Activated naive CD4-positive, alpha-beta T cell (primary cell): ENCODE measurements at regions not wholly inside any gene's neighbourhood (a gene's known extent, or its start where the extent isn't known, plus 50 kb on each side); places are given as distances from the start of the nearest gene placed in this dataset.
A peak's percentile ranks its signal among the peaks of the same experiment; 100 is the strongest.

Experiments
- DNase-seq, 4 experiments: peaks; one replicate each; lab custom pipeline; 2025; lab: John Stamatoyannopoulos, UW

GRCh38 chr18:25962919-25963318 lies 127.5 kb downstream of the SS18 start:
- no peak for DNase-seq

GRCh38 chr18:25962176-25962575 lies 128.2 kb downstream of the SS18 start:
- no peak for DNase-seq

- DNase-seq: no peak
These were observed 133.4 kb downstream of the SS18 start for GRCh38 chr18:25957017-25957416.

GRCh38 chr18:25953111-25953510 lies 137.3 kb downstream of the SS18 start:
- DNase-seq: no peak

GRCh38 chr18:25950321-25950720 lies 140.1 kb downstream of the SS18 start:
- DNase-seq: no peak

GRCh38 chr18:25946540-25946939 lies 143.9 kb downstream of the SS18 start:
- no peak for DNase-seq

GRCh38 chr18:25935356-25935755 lies 155.1 kb downstream of the SS18 start:
- no peak for DNase-seq

- DNase-seq: no peak
These were observed 159.3 kb downstream of the SS18 start for GRCh38 chr18:25931126-25931525.

GRCh38 chr18:25929787-25930186 lies 160.6 kb downstream of the SS18 start:
- no peak for DNase-seq

GRCh38 chr18:25927830-25928229 lies 162.6 kb downstream of the SS18 start:
- no peak for DNase-seq

GRCh38 chr18:25923193-25923592 lies 167.2 kb downstream of the SS18 start:
- no peak for DNase-seq

- peak in 1 of 4 experiments; percentile 0 for DNase-seq
These were observed 168.6 kb downstream of the SS18 start for GRCh38 chr18:25921677-25922421.

GRCh38 chr18:25915907-25916306 lies 174.5 kb downstream of the SS18 start:
- DNase-seq: no peak

GRCh38 chr18:25898965-25899364 lies 191.4 kb downstream of the SS18 start:
- no peak for DNase-seq

- no peak for DNase-seq
These were observed 193.5 kb downstream of the SS18 start for GRCh38 chr18:25896956-25897355.

- DNase-seq: no peak
These were observed 194.1 kb downstream of the SS18 start for GRCh38 chr18:25896178-25896780.

- DNase-seq: no peak
These were observed 194.9 kb downstream of the SS18 start for GRCh38 chr18:25895518-25895917.

- DNase-seq: no peak
These were observed 204.1 kb downstream of the SS18 start for GRCh38 chr18:25886283-25886682.

- no peak for DNase-seq
These were observed 207.3 kb downstream of the SS18 start for GRCh38 chr18:25883091-25883490.

- no peak for DNase-seq
These were observed 209.3 kb downstream of the SS18 start for GRCh38 chr18:25881149-25881548.

- DNase-seq: no peak
These were observed 210.0 kb downstream of the SS18 start for GRCh38 chr18:25880441-25880840.

GRCh38 chr18:25876330-25876948 lies 214.0 kb downstream of the SS18 start:
- DNase-seq: no peak

GRCh38 chr18:25875551-25876240 lies 214.7 kb downstream of the SS18 start:
- DNase-seq: no peak
